Activated T-cell treated with anti-CD3 and anti-CD28 coated beads, Interleukin-2, amount 50 U/mL, for 4 hours (primary cell): ENCODE measurements at regions not wholly inside any gene's neighbourhood (a gene's known extent, or its start where the extent isn't known, plus 50 kb on each side); places are given as distances from the start of the nearest gene placed in this dataset.
"Not testable (repeated sequence)": the region's sequence is repeated elsewhere in the genome, so short reads cannot be mapped to it uniquely, and the experiment has no call there.

Experiments used
- ATAC-seq, 2 donors: fragments of 200-7000 bp; cut with Tn5 transposase; one replicate each; pipeline ENCODE4 v1.10.0; 2021
- DNase-seq: peaks from one replicate; pipeline ENCODE4 v3.0.0-alpha.2; 2020
- H3K27me3 Mint-ChIP-seq: one replicate; pipeline ENCODE4 v1.8.0; 2021; ENCODE audit warnings: low read depth, mixed read lengths
- H3K36me3 Mint-ChIP-seq: one replicate; pipeline ENCODE4 v1.8.0; 2022; ENCODE audit warnings: mixed read lengths; ENCODE audit not compliant: insufficient read depth
- H3K4me1 Mint-ChIP-seq: one replicate; pipeline ENCODE4 v1.8.0; 2021; ENCODE audit warnings: low read depth, mixed read lengths
- H3K4me3 Mint-ChIP-seq: one replicate; pipeline ENCODE4 v1.8.0; 2021; ENCODE audit warnings: mild to moderate bottlenecking, moderate library complexity, mixed read lengths
- H3K9me3 Mint-ChIP-seq: one replicate; pipeline ENCODE4 v1.8.0; 2021; ENCODE audit warnings: mixed read lengths

DNA sequence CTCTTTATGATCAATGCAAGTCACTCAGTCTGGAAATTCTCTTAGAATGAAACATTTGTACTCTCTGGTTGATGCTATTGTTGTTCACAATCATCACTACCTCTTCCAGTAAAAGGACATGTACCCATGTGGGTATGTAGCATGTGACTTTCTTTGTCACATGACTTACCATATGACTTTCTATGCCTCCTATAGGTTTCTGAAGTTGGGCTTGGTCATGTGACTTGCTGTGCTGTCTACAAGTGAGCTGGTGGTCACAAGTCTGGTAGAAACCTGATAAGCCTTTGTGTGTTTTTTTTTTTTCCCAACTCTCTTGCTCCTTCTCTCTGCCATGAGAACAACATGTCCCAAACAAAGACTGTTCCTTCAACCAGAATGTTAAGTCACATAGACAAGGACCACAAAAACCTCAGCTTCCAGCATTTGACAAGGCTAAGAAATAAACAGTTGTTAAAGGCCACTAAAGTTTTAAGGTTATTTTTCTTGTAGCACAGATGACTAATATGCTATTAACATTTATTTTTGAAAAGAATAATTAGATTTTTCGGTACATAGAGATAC lies 379.2 kb upstream of the SLC35B3 start:
- DNase-seq (no peak), ATAC-seq (no peak)
- Mint-ChIP-seq H3K4me3 (no peak overlapping the region), H3K27me3 (peaks cover 1% of the 10 kb centered on the region), H3K9me3 (peaks cover 3% of the 10 kb centered on the region), H3K4me1 (no peaks in the 10 kb centered on the region), H3K36me3 (no peaks in the 10 kb centered on the region)

DNA sequence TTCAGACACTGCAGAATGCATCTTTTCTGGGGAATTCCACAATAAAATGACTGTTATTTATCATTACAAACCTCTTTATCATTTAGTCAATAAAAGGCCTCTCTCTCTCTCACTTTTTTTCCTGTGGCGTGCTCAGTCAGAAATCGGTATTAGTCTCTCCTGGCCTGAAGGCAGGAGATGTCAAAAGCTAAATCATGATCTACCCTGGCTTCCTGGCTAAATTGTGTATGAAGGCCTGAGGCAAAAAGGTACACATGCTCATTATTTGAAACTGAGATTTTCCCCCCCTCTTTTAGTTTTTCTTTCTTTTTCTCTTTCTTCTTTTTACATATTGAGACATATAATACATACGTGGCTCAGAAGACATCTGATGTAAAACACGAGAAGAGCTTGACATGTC lies 375.0 kb upstream of the SLC35B3 start:
- DNase-seq = no peak
- no peaks in the 10 kb centered on the region for H3K36me3 Mint-ChIP-seq
- H3K27me3 Mint-ChIP-seq = no peaks in the 10 kb centered on the region
- no peak for ATAC-seq
- no peaks in the 10 kb centered on the region for H3K9me3 Mint-ChIP-seq
- no peaks in the 10 kb centered on the region for H3K4me1 Mint-ChIP-seq
- no peak overlapping the region for H3K4me3 Mint-ChIP-seq

DNA sequence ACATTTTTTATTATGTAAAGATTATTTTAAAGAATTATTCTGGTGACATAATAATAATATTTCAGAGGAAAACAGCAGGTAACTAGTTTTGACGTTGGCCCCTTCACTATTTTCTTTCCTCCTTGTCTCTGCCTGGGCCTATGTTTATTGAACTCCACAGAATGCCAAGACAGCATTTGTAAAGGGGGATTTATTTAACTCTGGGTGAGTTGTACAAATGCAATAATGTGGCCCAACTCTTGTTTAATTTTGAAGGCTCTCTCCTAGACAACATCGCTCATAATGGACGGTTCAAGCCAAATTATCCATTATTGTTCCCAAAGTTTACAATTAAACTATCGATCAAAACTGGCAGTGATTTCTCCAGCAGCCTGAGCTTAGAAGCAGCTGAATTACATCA lies 374.3 kb upstream of the SLC35B3 start:
- ATAC-seq = no peak
- Mint-ChIP-seq H3K27me3 (no peaks in the 10 kb centered on the region), H3K9me3 (no peaks in the 10 kb centered on the region), H3K4me3 (no peak overlapping the region), H3K4me1 (no peaks in the 10 kb centered on the region), H3K36me3 (no peaks in the 10 kb centered on the region)
- DNase-seq = no peak

DNA sequence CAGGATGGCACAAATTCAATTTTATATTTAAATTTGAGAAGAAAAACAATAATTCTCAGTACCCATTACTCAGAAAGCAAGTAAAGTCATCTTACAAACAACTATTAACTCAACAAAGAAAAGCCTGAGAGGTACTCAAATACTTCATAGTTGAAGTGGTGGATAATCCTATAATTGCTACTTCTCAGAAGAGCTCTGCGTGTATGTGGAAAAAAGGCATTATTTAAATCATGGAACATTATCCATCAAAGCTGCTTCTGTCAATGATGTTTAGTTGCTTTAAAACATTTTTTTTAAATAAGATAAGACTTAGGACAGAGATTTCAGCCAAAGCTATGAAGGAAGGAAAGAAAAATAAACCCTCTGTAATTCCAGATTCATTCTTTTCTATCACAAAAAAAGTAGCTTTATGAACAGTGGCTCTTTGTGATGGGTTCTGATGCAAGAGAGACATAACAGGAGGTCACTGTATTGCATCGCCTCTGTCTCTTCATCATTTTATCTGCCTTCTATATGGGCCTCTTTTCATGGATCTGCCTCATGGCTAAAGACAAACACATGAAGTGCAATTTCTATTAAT lies 367.9 kb upstream of the SLC35B3 start:
- peaks cover 4% of the 10 kb centered on the region for H3K9me3 Mint-ChIP-seq
- H3K4me3 Mint-ChIP-seq = no peak overlapping the region
- DNase-seq (no peak), ATAC-seq (no peak)
- no peaks in the 10 kb centered on the region for H3K4me1 Mint-ChIP-seq
- H3K36me3 Mint-ChIP-seq = no peaks in the 10 kb centered on the region
- no peaks in the 10 kb centered on the region for H3K27me3 Mint-ChIP-seq

DNA sequence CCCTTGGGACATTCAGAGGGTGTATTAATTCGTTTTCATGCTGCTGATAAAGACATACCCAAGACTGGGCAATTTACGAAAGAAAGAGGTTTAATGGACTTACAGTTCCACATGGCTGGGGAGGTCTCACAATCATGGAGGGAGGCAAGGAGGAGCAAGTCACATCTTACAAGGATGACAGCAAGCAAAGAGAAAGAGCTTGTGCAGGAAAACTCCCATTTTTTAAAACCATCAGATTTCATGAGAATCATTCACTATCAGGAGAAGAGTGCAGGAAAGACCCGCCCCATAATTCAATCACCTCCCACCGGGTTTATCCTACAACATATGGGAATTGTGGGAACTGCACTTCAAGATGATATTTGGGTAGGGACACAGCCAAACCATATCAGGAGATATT lies 367.1 kb upstream of the SLC35B3 start:
- not testable (repeated sequence) for H3K36me3 Mint-ChIP-seq, H3K9me3 Mint-ChIP-seq, H3K4me1 Mint-ChIP-seq, ATAC-seq, H3K27me3 Mint-ChIP-seq, H3K4me3 Mint-ChIP-seq, DNase-seq

DNA sequence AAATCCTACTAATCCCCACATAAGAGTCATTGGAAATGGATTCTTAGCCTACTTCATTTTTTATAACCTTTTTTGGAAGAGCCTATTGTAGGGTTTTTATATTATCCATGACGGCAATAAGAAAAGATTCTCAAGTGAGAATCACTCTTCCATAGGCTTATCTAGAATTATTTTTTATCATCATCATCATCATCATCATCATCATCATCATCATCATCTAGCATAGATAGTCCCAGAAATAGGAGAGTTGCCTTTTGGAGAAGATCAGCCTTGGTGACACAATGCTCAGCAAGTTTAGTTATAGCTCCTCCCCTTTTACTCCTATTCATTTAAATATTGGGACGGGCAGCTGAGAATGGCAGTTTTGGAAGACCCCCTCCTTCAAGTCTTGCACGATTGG lies 359.1 kb upstream of the SLC35B3 start:
- no peaks in the 10 kb centered on the region for H3K36me3 Mint-ChIP-seq
- H3K4me1 Mint-ChIP-seq = no peaks in the 10 kb centered on the region
- H3K4me3 Mint-ChIP-seq = no peak overlapping the region
- no peaks in the 10 kb centered on the region for H3K27me3 Mint-ChIP-seq
- H3K9me3 Mint-ChIP-seq = peaks cover 9% of the 10 kb centered on the region
- ATAC-seq = no peak
- no peak for DNase-seq

DNA sequence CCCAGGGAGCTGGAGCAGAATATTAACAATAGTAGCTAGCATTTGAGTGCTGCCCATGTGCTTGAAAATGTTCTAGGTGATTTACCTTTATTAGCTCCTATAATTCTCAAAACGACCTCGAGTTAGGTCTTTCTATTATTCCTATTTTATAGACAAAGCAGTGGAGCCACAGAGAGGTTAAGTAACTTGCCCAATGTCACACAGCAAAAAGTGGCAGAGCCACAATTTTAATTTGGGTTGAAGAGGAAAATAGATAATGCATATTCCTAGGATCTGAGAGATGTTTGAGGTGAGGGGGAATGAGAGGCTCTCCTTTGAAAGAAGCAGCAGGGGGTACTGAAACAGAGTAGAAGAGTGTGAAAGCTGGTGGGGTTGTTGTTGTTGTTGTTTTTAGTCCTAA lies 354.5 kb upstream of the SLC35B3 start:
- H3K4me1 Mint-ChIP-seq = no peaks in the 10 kb centered on the region
- DNase-seq = no peak
- H3K9me3 Mint-ChIP-seq = peaks cover 9% of the 10 kb centered on the region
- no peaks in the 10 kb centered on the region for H3K36me3 Mint-ChIP-seq
- no peak overlapping the region for H3K4me3 Mint-ChIP-seq
- no peak for ATAC-seq
- no peaks in the 10 kb centered on the region for H3K27me3 Mint-ChIP-seq

DNA sequence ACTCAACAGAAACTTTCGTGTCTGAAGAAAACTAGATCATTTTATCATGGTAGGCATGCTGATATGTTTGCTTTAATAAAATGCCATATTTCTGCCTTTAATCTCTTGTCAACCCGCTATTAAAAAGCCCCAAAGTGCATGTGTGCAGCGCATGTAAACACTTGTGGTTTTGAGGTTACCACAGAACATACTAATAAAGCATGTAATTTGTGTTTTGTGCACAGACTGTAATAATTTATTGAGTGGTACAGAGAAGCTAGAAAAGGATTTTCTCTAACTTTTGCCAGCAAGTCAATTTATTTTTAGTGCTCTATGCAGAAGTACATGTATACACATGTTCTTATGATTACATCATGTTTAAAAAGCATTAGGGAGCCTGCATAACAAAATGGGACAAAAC lies 349.9 kb upstream of the SLC35B3 start:
- H3K27me3 Mint-ChIP-seq = no peaks in the 10 kb centered on the region
- ATAC-seq (no peak), DNase-seq (no peak)
- no peaks in the 10 kb centered on the region for H3K36me3 Mint-ChIP-seq
- H3K4me1 Mint-ChIP-seq = no peaks in the 10 kb centered on the region
- H3K4me3 Mint-ChIP-seq = no peak overlapping the region
- H3K9me3 Mint-ChIP-seq = peaks cover 9% of the 10 kb centered on the region

DNA sequence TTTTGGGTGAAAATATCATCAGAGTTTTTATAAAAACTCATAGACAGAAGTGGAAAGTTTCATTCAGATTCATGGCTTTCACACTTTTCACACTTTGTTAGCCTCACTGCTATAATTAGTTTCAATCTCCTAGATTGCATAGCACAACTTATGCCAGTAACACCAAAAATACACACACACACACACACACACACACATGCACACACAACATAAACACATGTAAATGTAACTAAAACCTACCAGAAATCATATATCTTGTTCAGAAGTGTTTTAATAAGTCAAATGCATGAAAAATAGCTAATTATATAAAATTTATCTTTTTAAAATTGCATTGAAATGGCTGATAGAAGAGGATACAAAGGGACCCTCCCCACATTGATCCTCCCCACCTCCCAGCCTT lies 347.8 kb upstream of the SLC35B3 start:
- Mint-ChIP-seq H3K9me3 (peaks cover 14% of the 10 kb centered on the region), H3K27me3 (no peaks in the 10 kb centered on the region), H3K36me3 (no peaks in the 10 kb centered on the region), H3K4me3 (no peak overlapping the region), H3K4me1 (no peaks in the 10 kb centered on the region)
- no peak for ATAC-seq
- no peak for DNase-seq

DNA sequence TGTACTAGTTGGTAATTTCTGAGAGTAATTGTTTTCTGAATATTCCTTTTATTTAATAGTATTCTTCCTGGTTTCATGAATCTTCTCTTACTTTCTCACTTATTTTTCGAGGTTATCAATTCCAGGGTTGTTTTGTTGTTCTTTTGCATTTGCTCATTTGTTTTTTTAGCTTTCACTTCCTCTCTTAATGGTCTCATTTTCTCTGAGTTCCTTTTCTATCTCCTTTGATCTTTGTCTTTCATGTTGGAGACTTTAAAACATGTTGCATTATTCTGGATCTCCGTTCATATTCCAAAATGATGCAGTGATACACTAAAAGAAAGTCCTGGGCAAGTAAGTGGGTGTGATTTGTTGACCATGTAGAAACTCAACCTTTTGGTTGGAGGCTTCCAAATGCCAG lies 345.3 kb upstream of the SLC35B3 start:
- ATAC-seq = no peak
- DNase-seq = no peak
- Mint-ChIP-seq H3K27me3 (no peaks in the 10 kb centered on the region), H3K4me3 (no peak overlapping the region), H3K4me1 (no peaks in the 10 kb centered on the region), H3K36me3 (no peaks in the 10 kb centered on the region), H3K9me3 (peaks cover 21% of the 10 kb centered on the region)

DNA sequence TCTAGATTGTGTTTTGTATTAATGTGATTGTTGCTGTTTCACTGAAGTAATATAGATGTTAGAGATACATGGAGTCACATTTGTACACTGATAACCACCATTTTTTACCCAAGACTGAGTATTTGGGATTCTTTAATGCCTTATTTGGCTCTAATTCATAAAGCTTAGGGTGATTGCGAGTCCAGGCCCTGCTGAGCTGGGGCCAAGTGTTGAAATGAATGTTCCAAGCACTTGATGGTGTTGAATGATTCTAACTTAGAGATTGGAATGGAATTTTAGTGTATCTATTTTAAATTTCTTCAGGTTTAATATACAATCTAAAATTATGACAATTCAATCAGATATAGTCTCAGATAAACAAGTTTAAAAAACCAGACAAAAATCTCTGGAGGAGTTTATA lies 329.4 kb upstream of the SLC35B3 start:
- H3K4me1 Mint-ChIP-seq = no peaks in the 10 kb centered on the region
- H3K36me3 Mint-ChIP-seq = no peaks in the 10 kb centered on the region
- peaks cover 3% of the 10 kb centered on the region for H3K9me3 Mint-ChIP-seq
- ATAC-seq (no peak), DNase-seq (no peak)
- H3K4me3 Mint-ChIP-seq = no peak overlapping the region
- no peaks in the 10 kb centered on the region for H3K27me3 Mint-ChIP-seq

DNA sequence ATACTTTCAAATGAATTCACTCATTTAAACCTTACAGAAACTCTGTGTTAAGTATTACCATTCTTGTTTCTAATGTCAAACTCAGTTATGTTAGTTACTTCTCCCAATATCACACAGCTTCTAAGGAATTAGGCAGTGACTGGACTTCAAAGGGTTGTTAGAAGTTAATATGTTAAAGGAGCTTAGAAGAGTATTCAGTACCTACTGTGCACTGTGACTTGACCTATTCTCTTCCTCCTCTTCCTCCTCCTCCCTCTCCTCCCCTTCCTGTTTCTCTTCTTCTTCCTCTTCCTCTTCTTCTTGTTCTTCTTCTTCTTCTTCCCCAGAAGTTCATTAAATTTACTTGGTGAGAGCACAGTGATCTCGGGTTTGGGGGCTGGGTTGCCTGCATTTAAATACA lies 325.6 kb upstream of the SLC35B3 start:
- DNase-seq = no peak
- Mint-ChIP-seq H3K4me1 (no peaks in the 10 kb centered on the region), H3K9me3 (no peaks in the 10 kb centered on the region), H3K27me3 (no peaks in the 10 kb centered on the region), H3K36me3 (no peaks in the 10 kb centered on the region), H3K4me3 (no peak overlapping the region)
- ATAC-seq = no peak

DNA sequence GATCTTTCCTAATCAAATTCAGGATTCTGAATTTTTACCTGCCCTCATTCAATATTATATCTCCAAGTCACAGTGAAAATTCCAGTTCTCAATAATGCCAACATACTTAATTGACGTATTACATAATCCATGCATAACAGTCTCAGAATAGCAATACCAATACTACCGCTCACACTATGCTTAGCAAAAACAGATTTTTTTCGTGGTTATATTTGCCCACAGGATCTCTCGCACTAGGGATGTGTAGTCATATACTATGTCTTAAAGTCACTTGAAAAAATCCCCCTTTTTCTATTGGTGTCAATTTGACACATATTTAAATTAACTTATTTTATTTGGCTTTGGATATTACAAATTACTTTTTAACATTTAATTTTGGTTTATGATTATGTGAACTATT lies 323.1 kb upstream of the SLC35B3 start:
- Mint-ChIP-seq H3K4me1 (no peaks in the 10 kb centered on the region), H3K36me3 (no peaks in the 10 kb centered on the region), H3K27me3 (no peaks in the 10 kb centered on the region), H3K9me3 (peaks cover 7% of the 10 kb centered on the region), H3K4me3 (no peak overlapping the region)
- ATAC-seq = no peak
- no peak for DNase-seq

DNA sequence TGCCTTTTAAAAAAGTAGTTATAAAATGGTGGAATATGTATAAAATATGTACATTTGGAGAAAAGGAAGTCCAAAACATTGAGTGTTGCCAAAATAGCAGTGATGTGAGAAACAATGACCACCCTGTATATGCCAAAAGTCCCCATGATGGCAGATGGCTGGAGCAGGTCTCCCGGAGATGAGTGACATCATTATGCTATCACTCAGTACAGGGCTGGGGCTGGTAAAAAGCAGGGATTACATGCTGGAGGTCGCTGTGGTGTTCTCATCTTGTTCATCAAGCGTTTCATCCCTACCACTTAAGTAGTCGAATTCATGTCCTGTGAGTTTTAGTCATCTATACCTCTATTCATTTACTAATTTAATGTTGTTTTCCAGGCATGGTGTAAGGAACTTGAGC lies 315.3 kb upstream of the SLC35B3 start:
- no peaks in the 10 kb centered on the region for H3K36me3 Mint-ChIP-seq
- peaks cover 14% of the 10 kb centered on the region for H3K9me3 Mint-ChIP-seq
- no peak overlapping the region for H3K4me3 Mint-ChIP-seq
- ATAC-seq (no peak), DNase-seq (no peak)
- H3K4me1 Mint-ChIP-seq = no peaks in the 10 kb centered on the region
- H3K27me3 Mint-ChIP-seq = no peaks in the 10 kb centered on the region

DNA sequence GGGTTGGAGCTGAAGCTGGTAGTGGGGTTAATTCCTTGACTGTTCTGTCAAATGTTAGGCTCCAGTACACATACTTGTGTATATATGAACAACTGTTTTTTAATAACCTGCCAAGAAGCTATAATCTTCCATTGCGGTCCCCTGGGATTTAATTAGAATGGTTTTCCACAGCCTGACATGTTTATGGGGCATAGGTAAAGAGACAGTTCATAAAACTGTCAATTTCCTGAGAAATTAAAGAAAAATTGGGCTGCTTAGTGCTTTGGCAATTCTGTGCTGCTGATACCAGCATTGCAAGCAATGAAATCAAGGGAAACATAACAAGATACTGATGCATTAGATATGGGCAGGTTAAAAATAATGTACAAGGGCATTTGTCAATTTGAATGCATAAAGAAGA lies 314.1 kb upstream of the SLC35B3 start:
- Mint-ChIP-seq H3K4me1 (no peaks in the 10 kb centered on the region), H3K27me3 (no peaks in the 10 kb centered on the region), H3K36me3 (no peaks in the 10 kb centered on the region), H3K4me3 (no peak overlapping the region), H3K9me3 (peaks cover 14% of the 10 kb centered on the region)
- DNase-seq = no peak
- no peak for ATAC-seq
